Type B pancreatic cell (in vitro differentiated cells): ENCODE measurements at regions not wholly inside any gene's neighbourhood (a gene's known extent, or its start where the extent isn't known, plus 50 kb on each side); places are given as distances from the start of the nearest gene placed in this dataset.

Experiments used
- DNase-seq: peaks from one replicate; pipeline ENCODE4 v3.0.0; 2021; ENCODE audit warnings: mixed read lengths; ENCODE audit not compliant: unreplicated experiment; ENCODE audit errors: extremely low spot score
- H3K27ac Mint-ChIP-seq: 2 replicates; pipeline ENCODE4 v1.8.0; 2021; ENCODE audit warnings: mild to moderate bottlenecking, mixed read lengths
- H3K27me3 Mint-ChIP-seq: 2 replicates; pipeline ENCODE4 v1.8.0; 2021; ENCODE audit warnings: mixed read lengths
- H3K36me3 Mint-ChIP-seq: 2 replicates; pipeline ENCODE4 v1.8.0; 2021; ENCODE audit warnings: mixed read lengths
- H3K4me1 Mint-ChIP-seq: one replicate; pipeline ENCODE4 v1.8.0; 2021; ENCODE audit warnings: mixed read lengths; ENCODE audit not compliant: unreplicated experiment
- H3K4me3 Mint-ChIP-seq: 2 replicates; pipeline ENCODE4 v1.8.0; 2021; ENCODE audit warnings: mild to moderate bottlenecking, mixed read lengths
- H3K9me3 Mint-ChIP-seq: 2 replicates; pipeline ENCODE4 v1.8.0; 2021; ENCODE audit warnings: mixed read lengths
- CTCF ChIP-seq: fragments of 200-600 bp; sonication (generic); conservative IDR thresholded peaks from 2 replicates; pipeline ENCODE4 v1.5.0; 2021; ENCODE audit warnings: antibody characterized with exemption, mild to moderate bottlenecking

- Mint-ChIP-seq H3K27me3 (no peaks in the 10 kb centered on the region), H3K36me3 (no peaks in the 10 kb centered on the region), H3K9me3 (no peaks in the 10 kb centered on the region), H3K4me3 (no peak overlapping the region), H3K27ac (no peak overlapping the region), H3K4me1 (peaks cover 6% of the 10 kb centered on the region)
- DNase-seq, result no peak
- TF ChIP-seq CTCF, result no peak
Measured at GRCh38 chr1:80053613-80054012, 1047.1 kb upstream of the ADGRL4 start.

- H3K4me1 Mint-ChIP-seq, result peaks cover 10% of the 10 kb centered on the region
- TF ChIP-seq CTCF, result no peak
- no peaks in the 10 kb centered on the region for H3K9me3 Mint-ChIP-seq
- no peak for DNase-seq
- H3K27me3 Mint-ChIP-seq, result no peaks in the 10 kb centered on the region
- H3K27ac Mint-ChIP-seq, result no peak overlapping the region
- no peak overlapping the region for H3K4me3 Mint-ChIP-seq
- H3K36me3 Mint-ChIP-seq, result no peaks in the 10 kb centered on the region
Measured at GRCh38 chr1:80050523-80050922, 1044.0 kb upstream of the ADGRL4 start.

GRCh38 chr1:80050085-80050484, 1043.6 kb upstream of the ADGRL4 start:
- H3K4me1 Mint-ChIP-seq, result peaks cover 10% of the 10 kb centered on the region
- H3K4me3 Mint-ChIP-seq, result no peak overlapping the region
- H3K27ac Mint-ChIP-seq, result no peak overlapping the region
- no peaks in the 10 kb centered on the region for H3K36me3 Mint-ChIP-seq
- H3K9me3 Mint-ChIP-seq, result no peaks in the 10 kb centered on the region
- TF ChIP-seq CTCF, result no peak
- H3K27me3 Mint-ChIP-seq, result no peaks in the 10 kb centered on the region
- DNase-seq, result no peak

- peaks cover 4% of the 10 kb centered on the region for H3K4me1 Mint-ChIP-seq
- no peak overlapping the region for H3K27ac Mint-ChIP-seq
- no peaks in the 10 kb centered on the region for H3K27me3 Mint-ChIP-seq
- DNase-seq, result no peak
- H3K9me3 Mint-ChIP-seq, result no peaks in the 10 kb centered on the region
- H3K36me3 Mint-ChIP-seq, result no peaks in the 10 kb centered on the region
- H3K4me3 Mint-ChIP-seq, result no peak overlapping the region
- no peak for TF ChIP-seq CTCF
Measured at GRCh38 chr1:80048716-80049115, 1042.2 kb upstream of the ADGRL4 start.

- Mint-ChIP-seq H3K27me3 (no peaks in the 10 kb centered on the region), H3K9me3 (no peaks in the 10 kb centered on the region), H3K4me3 (no peak overlapping the region), H3K4me1 (peaks cover 4% of the 10 kb centered on the region), H3K36me3 (no peaks in the 10 kb centered on the region), H3K27ac (no peak overlapping the region)
- no peak for TF ChIP-seq CTCF
- DNase-seq, result no peak
Measured at GRCh38 chr1:80047791-80048190, 1041.3 kb upstream of the ADGRL4 start.

- no peaks in the 10 kb centered on the region for H3K27me3 Mint-ChIP-seq
- peaks cover 4% of the 10 kb centered on the region for H3K4me1 Mint-ChIP-seq
- no peak for DNase-seq
- H3K4me3 Mint-ChIP-seq, result no peak overlapping the region
- H3K27ac Mint-ChIP-seq, result no peak overlapping the region
- no peaks in the 10 kb centered on the region for H3K36me3 Mint-ChIP-seq
- H3K9me3 Mint-ChIP-seq, result no peaks in the 10 kb centered on the region
- no peak for TF ChIP-seq CTCF
Measured at GRCh38 chr1:80044662-80045061, 1038.1 kb upstream of the ADGRL4 start.
